ENCODE measurements at regions not wholly inside any gene's neighbourhood (a gene's known extent, or its start where the extent isn't known, plus 50 kb on each side); places are given as distances from the start of the nearest gene placed in this dataset.

DNA sequence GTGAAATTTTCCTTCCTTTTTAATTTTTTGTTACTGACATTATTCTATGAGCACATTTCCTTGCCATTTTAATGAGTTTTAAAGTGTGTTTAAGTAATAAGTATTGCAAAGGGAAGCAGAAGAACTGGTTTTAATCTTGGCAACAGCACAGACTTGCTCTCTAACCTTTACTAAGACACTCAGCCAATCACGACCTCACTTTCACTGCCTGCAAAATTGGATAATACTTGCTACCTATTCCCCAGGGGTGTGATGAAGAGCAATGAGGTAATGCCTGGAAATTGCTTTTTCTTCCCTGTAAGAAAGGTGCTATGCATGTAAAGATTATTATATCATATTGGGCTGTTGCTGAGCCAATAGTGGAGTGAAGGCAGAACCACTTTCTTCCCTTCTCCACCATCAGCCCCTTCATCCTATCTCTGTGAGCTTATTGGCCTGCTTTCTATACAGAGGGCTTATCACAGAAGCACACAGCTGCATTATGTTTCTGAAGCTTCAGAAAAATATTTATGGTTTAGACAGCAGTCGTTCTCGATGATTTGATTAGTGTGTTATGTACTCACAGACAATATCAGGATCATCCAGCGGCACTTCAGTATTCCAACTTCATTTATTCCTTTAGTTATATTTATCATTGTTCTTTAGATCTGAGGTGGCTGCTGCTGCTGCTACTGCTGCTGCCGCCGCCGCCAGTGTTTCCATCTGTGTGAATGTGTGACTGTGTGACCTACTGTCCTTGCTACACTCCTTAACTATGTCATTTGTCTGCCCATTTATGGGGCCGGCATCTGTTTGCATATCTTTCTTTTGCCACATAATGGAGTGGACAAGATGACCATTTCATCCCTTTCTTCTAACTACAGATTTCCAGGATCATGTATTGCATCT is 255.1 kb downstream of the C4orf33 start:
- no peak for DNase-seq

DNA sequence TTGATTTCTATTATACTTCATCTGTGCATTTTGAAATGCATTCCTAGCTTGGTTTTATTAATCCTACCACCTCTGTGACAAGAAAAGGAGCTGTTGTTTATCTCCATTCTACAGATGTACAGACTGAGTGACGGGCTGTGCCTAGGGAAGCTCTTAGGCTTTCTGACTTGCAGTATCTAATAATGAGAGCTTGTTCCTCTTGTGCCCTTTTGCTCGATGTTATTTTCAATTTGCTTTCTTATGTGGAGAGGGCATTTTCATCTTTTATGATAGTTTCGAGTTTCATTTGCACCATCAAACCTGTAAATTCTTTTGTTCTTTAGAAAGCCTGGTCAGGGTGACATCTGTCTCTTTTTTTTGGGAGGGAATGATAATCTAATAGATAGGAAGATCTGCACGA is 256.5 kb downstream of the C4orf33 start:
- DNase-seq = no peak

DNA sequence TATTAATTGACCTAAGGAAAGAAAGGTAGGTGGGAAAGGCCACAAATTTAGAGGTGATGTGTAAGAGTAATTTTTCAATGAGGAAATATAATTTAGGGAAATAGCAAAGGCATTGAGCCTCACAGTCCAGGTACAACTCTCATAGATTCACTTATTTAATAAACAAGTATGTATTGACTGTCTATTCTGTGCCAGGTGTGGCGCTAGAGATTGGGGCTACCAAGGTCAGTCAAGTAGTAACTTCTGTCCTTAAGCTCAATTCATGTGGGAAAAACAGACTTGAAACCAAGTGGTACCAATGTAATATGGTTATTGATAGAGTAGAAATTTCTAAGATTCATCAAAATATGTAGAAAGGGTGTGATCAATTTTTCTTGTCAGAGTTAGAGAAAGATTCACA is 257.5 kb downstream of the C4orf33 start:
- no peak for DNase-seq

DNA sequence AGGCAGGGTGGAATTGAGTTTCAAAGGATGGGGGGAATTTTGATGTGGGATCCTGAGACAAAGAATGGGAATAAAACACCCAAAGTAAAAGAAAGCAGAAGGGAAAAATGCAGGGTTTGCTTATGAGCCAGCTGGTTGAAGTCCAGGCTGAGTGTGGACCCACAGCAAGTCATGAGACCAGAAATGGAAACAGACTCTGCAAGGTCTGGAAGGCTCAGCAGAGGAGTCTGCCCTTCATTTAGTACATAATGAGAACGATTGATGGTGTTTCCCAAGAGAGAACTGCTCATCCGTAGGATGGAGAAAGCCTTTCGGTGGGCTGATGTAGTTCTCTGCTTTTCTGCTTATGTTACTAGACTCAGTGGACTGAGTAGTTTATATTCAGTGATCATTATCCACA is 259.1 kb downstream of the C4orf33 start:
- DNase-seq = no peak

DNA sequence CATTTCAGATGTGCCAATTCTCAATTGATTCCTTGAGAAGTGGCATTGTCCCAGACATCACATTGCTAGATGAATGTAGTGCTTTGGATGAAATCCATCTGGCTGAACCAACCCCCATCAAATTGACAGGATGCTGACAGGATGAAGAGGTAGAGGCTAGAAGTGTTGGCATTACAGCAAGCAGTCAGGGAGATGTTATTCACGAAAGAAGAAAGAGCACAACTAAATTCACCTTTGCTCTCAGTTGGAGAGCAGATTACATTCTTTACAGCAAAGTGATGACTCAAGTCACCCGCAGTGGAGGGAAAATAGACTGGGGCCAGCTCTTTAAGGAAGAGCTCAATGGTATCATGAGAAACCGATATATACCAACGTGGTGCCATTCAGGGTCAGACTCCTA is 259.6 kb downstream of the C4orf33 start:
- no peak for DNase-seq

DNA sequence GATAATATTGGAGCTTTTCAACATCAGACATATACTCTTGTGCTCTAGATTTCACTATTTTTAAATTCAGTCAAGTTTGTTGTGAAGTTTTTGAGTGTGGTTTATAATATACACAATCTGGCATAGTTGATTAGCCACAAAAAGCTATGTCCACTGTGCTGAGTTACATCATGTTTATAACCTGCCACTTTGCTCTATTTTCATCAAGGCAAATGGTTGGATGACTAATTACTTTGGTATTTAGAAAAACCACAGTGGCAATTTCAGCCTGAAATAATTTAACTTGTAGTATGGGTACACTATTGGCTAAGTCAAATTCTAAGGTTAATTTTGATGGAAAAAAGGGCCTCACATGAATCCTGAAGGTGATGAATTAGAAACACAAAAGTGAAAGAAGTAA is 262.6 kb downstream of the C4orf33 start:
- DNase-seq = no peak

DNA sequence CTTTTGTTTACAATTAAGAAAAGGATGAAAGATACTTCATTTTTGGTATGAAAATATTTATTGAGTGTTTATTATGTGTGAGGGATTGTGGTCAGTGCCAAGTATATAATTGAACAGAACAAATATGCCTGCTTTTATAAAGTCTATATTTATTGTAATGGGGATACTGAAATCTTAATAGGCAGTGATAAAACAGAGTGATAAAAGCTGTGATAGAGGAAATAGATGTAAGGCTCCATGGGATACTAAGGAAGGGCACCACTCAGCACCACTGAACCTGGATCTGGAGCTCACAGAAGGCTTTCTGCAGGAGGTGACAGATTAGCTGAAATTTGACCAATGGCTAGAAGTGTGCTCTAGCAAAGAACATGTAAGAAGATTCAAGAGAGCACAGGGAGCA is 263.5 kb downstream of the C4orf33 start:
- DNase-seq = no peak

DNA sequence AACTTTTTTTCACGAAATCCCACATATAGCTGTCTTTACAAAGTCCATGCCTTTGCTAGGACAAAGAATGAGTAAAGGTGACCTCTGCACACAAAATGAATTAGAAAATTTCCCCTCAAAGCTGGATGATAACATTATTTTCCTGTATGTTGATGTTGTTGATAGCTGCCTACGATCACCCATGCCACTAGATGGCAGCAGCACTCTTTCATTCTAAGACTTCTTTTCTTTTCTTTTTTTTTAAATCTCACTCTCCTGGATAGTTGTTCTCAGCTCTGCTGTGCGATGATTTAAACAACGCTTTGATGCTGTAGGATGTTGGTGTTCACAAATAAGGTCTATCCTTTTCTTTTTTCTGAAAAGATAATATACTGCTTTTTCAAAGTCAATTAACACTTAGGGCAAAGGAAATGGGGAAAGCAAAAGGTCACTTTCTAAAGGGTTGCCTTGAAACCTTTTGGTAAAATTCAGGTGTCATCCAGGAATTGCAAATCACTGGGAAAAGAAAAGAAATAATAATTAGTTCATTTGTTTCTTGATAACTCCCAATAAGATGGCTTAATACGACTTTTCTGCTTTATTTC is 266.8 kb downstream of the C4orf33 start:
- peak; percentile 24 for DNase-seq

DNA sequence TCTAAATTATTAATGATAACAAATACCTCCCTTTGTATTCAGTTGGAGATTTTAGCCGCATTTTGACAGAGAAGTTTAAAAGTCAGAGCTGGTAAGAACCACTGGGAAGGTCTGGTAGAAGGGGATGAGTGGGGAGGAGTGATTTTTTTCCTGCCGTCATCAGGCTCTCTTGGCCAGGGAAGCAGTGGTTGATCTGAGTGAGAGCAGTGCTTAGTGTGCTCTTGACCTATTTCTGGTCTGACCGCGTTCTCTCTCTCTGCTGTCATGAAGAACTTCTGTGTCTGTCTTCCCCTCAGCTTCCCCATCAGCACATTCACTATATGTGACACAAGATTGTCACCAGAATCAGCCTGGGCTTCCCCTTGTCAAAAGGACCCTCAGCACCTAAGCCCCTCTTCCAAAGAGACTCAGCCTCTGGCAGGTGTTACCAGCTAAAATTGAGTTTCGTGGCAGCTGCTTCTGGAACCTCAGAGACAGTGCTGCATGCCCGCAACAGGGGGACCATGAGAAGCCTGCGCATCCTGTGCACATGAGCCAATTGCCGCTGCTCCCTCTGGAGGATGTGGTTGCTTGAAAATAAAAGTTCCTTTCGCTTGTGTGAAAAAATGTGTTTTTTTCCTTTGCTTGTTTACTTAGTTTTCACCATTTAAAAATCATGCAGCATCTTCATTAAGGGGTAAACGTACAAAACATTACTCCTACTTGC is 268.9 kb downstream of the C4orf33 start:
- DNase-seq = no peak

DNA sequence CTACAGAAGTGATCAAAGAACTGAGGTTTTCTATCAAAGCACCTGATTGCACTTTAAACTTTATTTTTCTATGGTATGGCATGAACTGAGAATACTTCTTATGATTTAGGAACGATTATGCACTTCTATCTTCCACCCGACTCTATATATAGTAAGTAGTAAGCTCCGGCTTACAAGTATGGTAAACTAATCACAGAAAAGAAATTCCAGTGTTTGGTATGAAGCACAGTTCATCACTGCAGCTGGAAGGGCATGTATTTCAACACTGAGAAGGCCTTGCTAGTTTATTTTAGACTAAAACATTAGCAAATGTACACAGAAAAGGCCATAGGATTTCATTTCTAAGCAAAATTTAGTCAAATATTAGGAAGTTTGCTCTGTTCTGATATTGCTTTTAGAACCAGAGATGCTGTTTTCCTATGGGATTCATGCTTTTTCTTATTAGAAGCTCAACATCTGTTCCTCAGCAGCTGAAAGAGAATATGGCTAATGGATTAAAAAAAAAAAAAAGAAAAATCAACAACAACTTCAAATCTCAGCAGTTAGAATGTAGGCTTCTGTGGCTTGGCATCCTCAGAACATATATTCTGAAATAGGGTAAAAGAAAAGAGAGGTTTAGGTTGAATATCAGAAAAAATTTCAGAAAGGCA is 273.5 kb downstream of the C4orf33 start:
- no peak for DNase-seq

DNA sequence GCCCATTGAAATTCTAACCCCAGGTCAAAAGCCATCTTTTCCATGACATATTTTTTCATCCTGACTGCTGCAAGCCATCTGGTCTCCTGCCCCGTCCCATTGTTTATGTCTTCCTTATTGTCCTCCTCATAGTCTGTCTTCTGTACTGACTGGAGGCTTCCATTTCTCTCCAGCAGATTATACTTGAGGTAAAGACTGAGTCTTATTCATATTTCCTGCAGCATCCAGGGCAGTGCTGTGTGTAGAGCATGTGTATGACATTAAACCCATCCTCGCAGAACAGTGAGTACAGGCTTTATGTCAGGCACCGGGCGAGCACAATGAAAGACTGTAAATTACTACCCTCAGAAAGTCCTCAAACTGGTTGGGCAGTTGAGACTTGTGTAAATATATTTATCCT is 275.1 kb downstream of the C4orf33 start:
- DNase-seq = no peak

DNA sequence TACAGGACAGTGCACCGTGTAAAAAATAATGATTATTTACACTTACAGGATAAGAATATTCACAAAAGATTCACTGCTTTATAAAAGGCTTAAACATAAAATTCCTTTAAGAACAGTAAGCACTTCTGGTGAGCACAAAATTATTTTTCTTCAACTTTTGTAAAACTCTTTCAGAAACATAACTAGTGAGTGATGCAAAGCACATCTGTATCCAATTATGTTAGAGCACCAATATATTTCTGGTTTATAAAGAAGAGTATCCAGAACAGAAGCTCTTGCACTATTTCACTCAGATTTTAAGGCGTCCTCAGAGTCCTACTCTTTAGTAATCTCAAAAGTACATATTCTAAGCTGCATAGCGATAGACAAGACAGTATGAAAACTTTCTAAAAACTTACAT is 276.0 kb downstream of the C4orf33 start:
- DNase-seq = no peak

DNA sequence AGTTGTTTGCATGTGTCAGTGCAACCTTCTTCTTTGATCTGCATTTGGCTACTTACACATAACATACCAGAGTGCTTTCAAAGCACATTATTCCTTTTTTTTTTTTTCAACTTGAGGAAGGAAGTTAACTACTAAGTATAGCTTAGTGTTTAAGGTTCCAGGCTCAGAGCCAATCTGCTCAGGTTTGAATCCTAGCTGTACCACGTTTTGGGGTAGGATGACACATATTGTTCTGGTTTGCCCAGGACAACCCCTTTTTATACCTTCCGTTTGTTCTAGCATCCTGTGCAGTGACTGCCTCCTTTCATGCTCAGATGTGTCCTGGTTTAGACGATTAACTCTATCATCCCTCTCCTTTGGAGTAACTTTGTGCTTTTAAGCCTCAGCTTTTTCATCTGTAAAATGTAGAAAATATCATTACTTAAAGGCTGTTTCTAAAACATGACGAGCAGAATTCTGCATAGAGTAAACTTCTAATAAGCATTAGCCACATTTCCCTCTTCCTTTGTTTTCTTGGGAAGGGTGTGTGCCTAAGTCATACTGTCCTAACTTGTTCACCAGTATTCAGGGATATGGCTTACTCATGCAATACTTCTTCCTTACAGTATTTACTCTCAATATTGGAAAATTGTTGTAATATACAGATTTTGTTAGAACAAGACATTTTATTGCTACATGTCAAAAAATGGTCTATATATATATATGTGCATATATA is 281.3 kb downstream of the C4orf33 start:
- no peak for DNase-seq

DNA sequence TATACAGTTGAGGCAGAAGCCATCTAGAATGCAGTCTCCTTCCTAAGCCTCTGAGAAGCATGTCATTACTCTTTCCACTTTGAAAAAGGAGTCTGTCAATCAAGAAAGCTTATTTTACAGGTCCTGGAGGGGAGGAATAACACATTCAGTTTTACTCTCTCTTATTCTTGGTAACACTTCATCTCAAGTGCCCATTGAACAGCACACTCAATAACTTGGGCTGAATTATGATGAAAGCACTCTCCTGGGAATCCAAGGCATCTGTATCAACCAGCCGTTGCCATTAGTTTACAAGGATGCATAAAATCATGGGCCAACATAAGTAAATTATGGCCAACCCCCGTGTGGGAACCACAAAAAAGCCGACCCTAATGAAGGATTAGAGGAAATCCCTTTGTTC is 282.4 kb downstream of the C4orf33 start:
- DNase-seq = no peak

DNA sequence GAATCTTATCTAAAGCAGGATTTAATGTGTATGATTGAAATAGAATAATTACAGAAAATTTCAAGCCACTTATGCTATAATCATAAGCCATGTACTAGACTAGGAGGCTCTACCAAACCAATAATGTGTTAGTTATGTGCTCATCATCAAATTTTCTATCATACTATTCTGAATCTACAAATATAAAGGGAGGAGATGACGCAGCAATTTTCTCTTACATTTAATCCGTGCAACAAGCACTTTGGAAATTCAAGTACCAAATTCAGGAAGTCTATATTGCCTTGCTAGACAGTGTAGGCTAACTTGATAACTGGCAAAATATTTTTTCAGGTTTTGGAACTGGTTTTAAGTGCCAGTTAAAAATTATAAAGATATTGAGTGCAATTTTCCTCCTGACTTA is 283.5 kb downstream of the C4orf33 start:
- DNase-seq = no peak

DNA sequence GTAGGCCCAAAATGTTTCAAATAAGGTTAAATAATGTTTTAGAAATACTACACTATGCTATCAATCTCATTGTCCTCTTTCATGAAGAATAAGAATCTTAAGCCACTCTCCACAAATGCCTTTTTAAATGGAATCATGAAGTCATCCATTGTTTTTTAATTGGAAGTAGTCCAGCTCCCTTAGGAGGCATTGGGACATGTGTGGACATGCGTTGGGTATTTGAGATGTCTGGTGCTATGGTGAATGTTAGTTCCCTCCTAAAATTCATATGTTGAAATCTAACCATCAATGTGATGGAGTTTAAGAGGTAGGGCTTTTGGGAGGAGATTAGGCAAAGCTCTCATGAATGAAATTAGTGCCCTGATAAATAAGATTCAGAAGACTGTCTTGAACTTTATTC is 289.0 kb downstream of the C4orf33 start:
- DNase-seq = no peak

DNA sequence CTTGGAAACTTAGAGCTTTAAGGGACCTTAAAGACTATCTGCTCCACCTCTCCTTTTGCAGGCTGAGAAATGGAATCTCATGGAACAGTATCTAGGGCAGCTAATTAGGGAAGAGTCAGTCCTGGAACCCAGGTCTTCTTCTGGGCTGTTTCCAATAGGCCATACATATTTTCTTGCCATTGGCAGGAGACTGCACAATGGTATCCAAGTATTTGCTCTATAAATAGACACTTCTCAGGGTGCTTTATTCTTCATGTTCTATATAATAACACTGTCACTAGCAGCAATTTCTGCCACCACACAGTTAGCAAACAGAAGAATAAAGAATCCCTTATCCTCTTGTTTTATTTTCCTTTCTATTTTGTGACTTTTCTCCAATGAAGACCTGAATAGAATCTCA is 291.7 kb downstream of the C4orf33 start:
- no peak for DNase-seq

DNA sequence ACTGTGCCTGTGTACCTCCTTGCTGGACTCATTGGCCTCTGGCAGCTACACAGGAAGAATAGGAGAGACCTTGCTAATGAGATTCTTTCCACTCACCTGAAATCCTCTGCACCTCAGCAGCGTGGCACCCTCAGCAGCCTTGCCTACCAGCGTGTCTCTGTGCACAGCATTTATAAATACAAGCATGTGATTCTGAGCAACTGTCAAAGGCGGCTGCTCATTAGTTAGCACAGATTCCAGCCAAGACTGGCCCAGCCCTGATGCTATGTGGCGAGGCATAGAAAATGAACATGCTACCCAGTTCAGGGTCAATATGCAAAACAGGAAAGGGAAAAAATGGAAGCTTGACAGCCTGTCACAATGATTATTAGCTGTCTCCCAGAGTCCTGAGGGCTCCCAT is 298.0 kb downstream of the C4orf33 start:
- DNase-seq = no peak

DNA sequence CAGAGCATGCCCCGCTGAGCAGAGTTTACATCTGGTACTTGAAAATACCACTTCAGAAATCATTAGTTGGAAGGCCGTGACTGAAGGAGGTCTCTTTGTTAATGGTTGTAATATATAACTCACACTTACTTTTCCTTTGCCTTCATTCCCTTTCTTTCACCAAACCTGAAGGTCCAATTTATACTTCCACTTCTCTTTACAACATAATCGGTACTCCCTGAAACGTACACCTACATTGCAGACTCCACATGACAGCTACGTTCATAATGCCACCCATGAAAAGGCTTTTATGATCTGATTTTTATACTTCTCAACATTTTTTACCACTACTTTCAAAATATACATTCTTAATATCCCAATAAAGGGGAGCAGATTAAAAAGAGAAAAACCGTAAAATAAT is 298.7 kb downstream of the C4orf33 start:
- no peak for DNase-seq

DNA sequence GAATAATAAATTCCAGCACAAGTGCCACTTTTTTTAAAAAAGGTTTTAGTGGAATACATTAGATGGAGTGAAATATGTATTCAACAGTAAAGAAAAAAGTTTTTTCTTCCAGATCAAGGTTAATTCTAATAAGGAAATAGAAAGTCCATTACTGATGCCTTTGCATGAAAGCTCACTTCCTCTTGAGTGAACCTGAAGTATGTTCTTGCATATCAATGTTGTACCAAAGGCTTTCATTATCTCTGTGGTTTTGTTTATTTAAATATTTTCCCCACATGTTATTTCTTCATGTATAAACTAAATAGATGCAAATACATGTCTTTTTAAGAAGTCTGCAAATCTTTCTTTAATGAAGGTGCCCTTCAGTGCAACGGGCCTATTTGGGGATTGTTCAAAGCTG is 307.9 kb downstream of the C4orf33 start:
- no peak for DNase-seq

DNA sequence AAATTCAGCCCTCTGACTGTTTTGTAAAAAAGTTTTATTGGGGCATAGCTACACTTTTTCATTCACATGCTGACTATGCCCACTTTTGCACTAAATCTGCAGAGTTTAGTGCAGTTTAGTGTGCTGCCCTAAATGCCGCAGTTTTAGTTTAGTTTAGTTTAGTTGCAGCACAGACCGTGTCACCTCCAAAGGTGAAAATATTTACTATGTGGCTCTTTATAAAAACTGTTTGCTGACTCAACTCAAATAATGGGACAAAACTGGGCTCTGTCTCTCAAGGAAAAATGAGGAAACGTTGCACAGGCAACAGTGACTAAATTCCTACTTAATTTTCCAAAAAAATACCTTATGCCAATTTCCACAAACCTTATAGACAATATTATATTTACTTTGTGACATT is 314.2 kb downstream of the C4orf33 start:
- no peak for DNase-seq

DNA sequence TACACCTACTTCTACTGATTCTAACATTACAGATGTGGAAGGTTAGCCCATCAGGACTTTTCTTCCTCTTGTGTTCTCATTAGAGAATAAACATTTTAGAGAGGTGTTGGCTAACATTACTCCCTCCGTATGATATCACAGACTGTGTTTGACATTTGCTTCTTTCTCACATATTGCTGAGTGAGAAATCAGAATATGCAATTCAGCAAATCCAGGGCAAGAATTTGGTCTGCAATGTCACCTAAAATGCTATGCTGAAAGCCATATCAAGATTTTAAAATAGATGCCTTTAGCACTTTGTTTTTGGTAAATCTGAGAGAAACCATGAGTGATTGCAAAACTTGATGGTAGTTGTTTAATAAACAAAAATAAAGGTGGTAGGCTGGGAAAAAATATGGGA is 319.1 kb downstream of the C4orf33 start:
- no peak for DNase-seq

DNA sequence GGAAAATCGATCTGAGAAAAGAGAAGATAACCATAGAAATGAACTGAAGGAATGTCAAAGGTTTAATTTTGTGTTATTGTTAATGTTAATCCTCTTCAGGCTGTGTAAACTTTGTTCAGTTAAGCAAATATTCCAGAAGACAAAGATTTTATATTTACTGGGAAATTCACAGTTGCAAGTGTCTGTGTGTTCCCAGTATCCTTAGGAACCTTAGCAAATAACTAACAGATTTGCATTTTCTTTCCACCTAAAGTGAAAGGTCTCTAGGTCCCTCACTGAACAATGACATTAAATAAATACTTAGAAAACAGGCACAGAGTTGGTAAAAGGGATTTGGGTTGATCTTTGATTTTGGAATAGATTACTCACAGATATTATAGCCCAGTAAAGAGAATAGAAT is 324.7 kb downstream of the C4orf33 start:
- DNase-seq = no peak

Measured in activated CD8-positive, alpha-beta memory T cell treated with anti-CD3 and anti-CD28 coated beads, Interleukin-2, amount 50 U/mL, for 4 hours (primary cell).